Fibroblast of skin of right biceps (primary cell): ENCODE measurements at regions not wholly inside any gene's neighbourhood (a gene's known extent, or its start where the extent isn't known, plus 50 kb on each side); places are given as distances from the start of the nearest gene placed in this dataset.
"Not testable (repeated sequence)": the region's sequence is repeated elsewhere in the genome, so short reads cannot be mapped to it uniquely, and the experiment has no call there.

Experiments used
- DNase-seq: peaks from one replicate; pipeline ENCODE4 v3.0.0-alpha.2; 2013

DNA sequence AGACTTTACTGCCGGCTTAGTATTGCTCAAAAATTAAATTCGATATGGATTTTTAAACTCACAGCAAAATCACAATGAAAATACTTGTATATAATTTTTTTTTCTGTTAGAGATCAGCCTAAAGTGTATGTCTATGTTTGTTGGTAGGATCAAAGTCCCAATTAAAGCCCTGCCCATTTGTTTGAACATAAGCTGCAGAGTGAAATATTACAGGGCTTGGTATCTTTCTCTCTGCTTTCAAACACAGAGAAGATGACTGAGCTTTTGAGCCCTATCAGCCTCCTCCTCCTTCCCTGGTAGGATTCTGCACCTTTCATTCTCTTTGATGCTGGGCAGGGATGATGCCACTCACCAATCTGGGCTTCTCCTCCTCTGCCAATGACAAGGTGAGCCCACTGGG is 345.4 kb downstream of the PPP1R2C start:
- no peak for DNase-seq

- DNase-seq, result no peak
These were observed 355.0 kb downstream of the PPP1R2C start for GRCh38 chrX:42422961-42423360.

DNA sequence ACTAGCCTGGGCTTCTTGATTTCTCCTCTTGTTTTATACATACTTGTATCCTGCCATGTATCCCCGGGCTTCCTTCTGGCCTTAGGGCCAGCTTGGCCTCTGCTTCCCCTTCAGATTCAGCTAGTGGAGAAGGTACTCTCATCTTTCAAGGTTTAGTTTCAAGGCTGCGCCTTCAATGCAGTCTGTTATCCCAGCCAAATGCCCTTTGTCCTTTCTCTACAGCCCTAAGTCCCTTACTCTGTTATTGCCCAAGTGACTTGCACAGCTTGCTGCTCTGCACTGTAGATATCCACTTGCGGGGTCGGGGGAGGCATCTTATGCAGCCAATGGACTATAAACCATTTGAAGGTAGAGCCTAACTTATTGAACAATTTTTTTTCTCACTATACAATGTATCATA is 357.5 kb downstream of the PPP1R2C start:
- DNase-seq, result no peak

GRCh38 chrX:42415636-42416035 is 362.3 kb downstream of the PPP1R2C start:
- DNase-seq, result no peak

DNA sequence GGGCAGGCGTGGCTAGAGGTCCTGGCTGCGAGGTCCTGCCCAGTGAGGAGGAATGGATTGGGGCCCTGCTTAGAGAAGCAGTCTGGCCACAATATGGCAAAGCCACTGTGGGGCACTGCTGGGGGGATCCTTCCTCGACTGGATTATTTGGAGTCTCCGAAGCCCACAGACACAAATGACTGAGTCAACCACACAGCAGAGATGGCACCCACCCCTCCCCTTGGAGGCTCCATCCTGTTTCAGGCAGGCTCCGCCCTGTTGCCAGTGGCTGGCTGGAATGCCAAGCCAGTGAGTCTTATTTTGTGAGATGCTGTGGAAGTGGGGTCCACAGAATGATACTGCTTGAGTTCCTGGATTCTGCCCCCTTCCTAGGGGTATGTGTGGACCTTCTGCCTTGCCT is 363.9 kb downstream of the PPP1R2C start:
- no peak for DNase-seq

DNA sequence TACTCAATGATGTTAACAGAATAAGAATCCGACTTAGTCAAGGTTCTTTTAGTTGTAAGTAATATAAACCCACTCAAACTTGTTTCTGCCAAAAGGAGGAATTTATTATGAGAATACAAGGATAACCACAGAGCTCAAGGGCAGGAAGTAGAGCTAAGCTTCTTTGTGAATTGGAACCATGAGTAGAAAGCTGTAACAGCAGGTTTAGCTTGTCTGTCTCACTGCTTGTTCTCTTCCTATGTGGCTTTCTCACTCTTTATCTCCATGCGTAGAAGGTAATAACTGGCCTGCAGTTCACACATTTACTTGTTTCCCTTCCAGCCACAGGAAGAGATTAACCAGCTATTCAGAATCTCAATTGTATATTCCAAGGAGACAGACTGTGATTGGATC is 378.3 kb downstream of the PPP1R2C start:
- no peak for DNase-seq

DNA sequence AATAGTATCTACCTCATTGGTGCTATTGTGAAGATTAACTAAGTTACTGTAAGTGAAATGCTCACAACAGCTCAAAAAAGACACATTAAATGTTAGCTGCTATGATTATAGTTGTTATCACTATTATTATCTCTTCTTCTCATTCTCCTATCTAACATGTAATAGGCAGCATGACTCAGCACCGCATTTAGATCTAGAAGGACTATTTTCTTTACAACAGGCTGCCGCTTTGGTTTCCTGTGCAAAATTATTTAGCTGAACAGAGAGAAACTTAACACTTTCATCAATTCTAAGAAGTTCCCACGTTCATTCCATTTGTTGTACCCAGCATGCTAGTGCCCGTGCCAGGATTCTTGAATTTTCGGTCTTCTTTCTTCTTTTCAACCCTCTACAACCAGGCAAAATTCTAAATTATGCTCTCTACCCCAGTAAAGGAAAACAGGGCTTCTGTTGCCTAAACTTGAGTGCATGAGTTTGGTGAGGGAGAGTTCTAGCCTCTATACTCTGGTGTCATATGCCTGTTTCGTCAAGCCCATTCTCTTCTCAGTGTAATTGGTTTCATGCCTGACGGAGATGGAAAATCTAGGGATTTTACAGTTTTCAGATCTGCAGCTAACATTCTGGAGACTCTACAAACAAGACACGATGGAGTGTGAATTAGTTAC is 378.9 kb downstream of the PPP1R2C start:
- DNase-seq, result no peak

DNA sequence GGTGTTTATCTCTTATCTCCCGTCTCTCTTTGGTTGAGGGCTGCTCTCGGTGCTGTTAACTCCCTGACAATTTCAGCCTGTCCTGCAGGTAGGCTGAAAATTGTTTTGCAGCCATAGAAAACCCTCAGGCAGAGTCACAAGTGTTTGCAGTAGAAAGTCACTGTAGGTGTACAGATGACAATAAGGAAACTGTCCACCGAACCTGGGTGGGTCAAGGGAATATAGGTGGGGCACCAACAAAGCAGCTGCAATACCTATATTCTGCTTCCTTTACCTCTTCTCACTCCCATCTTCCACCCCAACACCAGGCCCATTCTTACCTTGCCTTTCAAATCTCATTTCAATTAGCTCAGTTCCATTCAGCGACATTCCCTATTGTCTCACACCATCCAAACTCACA is 381.8 kb downstream of the PPP1R2C start:
- no peak for DNase-seq

DNA sequence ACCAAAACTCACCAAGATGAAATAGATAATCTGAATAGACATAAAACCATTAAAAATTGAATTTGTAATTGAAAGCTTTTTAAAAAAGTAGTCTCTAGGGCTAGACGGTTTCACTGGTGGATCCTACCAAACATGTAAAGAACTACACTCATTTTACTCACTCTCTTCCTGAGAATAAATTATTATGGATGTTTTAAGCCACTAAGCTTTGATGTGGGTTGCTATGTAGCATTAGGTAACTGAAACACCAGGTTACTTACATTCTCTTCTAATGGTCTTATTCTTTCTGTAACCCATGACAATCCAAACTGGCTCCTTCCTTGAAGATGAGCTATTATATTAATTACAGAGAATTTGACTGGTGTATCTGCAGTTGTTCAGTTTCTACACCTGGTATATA is 385.1 kb downstream of the PPP1R2C start:
- no peak for DNase-seq

GRCh38 chrX:42386681-42387080 is 391.3 kb downstream of the PPP1R2C start:
- DNase-seq, result no peak

DNA sequence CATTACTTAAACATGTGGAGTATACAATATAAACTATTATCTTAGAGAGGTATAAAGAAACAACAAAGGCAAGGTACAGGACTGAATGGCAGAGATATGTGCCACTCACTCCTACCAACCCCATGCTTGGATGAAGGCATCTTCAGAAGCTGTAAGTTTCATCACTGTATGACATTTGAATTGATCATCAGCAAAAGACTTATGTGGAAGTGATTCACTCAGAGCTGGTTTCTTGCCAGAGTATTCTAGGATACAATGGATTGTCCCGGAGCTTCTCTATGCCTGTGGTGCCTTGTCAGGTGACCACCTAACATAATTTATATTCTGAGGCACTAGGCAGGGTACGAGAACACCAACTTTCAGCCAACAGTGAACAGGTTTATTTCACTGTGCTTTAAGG is 392.2 kb downstream of the PPP1R2C start:
- DNase-seq, result peak; percentile 1

GRCh38 chrX:42384956-42385355 is 393.0 kb downstream of the PPP1R2C start:
- no peak for DNase-seq

DNA sequence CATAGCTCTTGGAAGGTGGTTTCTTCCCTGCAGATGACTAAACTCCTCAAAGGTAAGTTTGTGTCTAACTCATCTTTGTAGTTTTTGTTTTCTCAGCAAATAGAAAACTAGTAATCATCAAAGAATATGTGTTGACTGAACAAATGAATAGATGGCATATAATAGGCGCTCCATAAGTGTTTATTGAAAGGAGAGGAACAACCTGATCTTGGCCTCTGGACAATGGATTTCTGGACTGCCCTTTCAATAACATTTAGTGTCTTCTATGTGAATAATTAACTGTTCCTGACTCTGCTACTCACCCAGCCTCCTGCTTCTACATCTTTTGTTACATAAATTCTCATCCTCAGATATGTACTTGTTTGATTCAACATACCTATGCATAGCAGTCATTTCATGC is 399.1 kb downstream of the PPP1R2C start:
- DNase-seq, result no peak

DNA sequence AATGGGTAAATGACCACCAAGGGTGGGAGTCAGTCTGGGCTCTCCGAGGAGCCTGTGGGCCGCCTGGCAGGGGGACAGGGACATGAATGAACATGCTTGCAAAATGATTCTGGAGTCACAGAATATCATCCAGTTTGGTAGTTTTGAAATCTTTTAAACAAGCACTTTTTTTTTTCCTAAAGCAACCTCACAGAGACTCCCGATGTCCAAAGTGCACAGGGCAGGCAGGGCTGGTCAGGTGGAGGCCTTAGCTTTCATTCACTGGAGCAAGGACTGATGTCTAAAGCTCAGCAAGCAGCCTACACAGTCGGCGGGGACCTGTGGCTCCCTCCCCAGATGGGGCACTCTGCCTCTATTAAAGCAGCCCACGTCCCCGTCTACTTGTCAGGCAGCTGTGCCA is 402.9 kb downstream of the PPP1R2C start:
- no peak for DNase-seq

- no peak for DNase-seq
These were observed 411.8 kb downstream of the PPP1R2C start for GRCh38 chrX:42366181-42366580.

DNA sequence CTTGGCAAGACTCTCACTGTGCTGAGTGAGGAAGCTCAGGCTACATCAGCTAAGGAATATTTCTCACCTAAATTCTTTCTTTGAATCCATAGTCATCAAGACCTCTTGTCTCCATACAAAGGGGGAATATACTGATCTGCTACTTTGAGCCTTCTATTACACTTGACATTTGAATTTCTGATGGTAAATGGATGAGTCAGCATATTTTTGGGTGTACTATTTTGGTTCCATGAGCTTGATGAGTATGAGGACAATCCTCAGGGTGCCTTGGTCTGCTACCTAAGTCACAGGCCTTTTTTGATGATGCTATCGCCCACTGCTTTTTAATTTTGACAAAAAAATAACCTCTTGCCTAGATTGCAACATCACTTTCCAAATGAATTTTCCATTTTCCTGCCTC is 415.7 kb downstream of the PPP1R2C start:
- DNase-seq, result no peak

GRCh38 chrX:42342981-42343380 is 419.6 kb upstream of the CASK start:
- not testable (repeated sequence) for DNase-seq
